GM18873 (cell line): ENCODE measurements at regions not wholly inside any gene's neighbourhood (a gene's known extent, or its start where the extent isn't known, plus 50 kb on each side); places are given as distances from the start of the nearest gene placed in this dataset.
"Not testable (repeated sequence)": the region's sequence is repeated elsewhere in the genome, so short reads cannot be mapped to it uniquely, and the experiment has no call there.

ENCODE experiments used
- ATAC-seq: cut with Tn5 transposase; IDR thresholded peaks from one replicate; pipeline ENCODE4 v1.9.1; 2021; ENCODE audit warnings: mild to moderate bottlenecking, moderate library complexity, moderate number of reproducible peaks; ENCODE audit not compliant: unreplicated experiment, low FRiP score

GRCh38 chr5:34188001-34188822 is 145.2 kb upstream of the C1QTNF3 start:
- ATAC-seq, result not testable (repeated sequence)

GRCh38 chr5:34189246-34189645 is 146.2 kb upstream of the C1QTNF3 start:
- not testable (repeated sequence) for ATAC-seq

- ATAC-seq, result not testable (repeated sequence)
Measured at GRCh38 chr5:34189752-34190411, 146.9 kb upstream of the C1QTNF3 start.

GRCh38 chr5:34190466-34190865 is 147.5 kb upstream of the C1QTNF3 start:
- not testable (repeated sequence) for ATAC-seq

- ATAC-seq, result not testable (repeated sequence)
Measured at GRCh38 chr5:34191279-34191744, 148.3 kb upstream of the C1QTNF3 start.

- not testable (repeated sequence) for ATAC-seq
Measured at GRCh38 chr5:34192064-34192922, 149.3 kb upstream of the C1QTNF3 start.

- not testable (repeated sequence) for ATAC-seq
Measured at GRCh38 chr5:34192923-34193262, 149.9 kb upstream of the C1QTNF3 start.

GRCh38 chr5:34193297-34193696 is 150.3 kb upstream of the C1QTNF3 start:
- not testable (repeated sequence) for ATAC-seq

GRCh38 chr5:34193804-34194203 is 150.8 kb upstream of the C1QTNF3 start:
- not testable (repeated sequence) for ATAC-seq

- not testable (repeated sequence) for ATAC-seq
Measured at GRCh38 chr5:34196091-34196490, 153.1 kb upstream of the C1QTNF3 start.

GRCh38 chr5:34205347-34205746 is 162.3 kb upstream of the C1QTNF3 start:
- ATAC-seq, result not testable (repeated sequence)

GRCh38 chr5:34217386-34217785 is 174.4 kb upstream of the C1QTNF3 start:
- not testable (repeated sequence) for ATAC-seq

GRCh38 chr5:34221329-34222073 is 178.5 kb upstream of the C1QTNF3 start:
- not testable (repeated sequence) for ATAC-seq

- not testable (repeated sequence) for ATAC-seq
Measured at GRCh38 chr5:34223158-34223557, 180.1 kb upstream of the C1QTNF3 start.

GRCh38 chr5:34230402-34230801 is 187.4 kb upstream of the C1QTNF3 start:
- ATAC-seq, result not testable (repeated sequence)

- not testable (repeated sequence) for ATAC-seq
Measured at GRCh38 chr5:34243802-34244201, 200.8 kb upstream of the C1QTNF3 start.

GRCh38 chr5:34244281-34245031 is 201.4 kb upstream of the C1QTNF3 start:
- not testable (repeated sequence) for ATAC-seq

GRCh38 chr5:34245032-34245394 is 202.0 kb upstream of the C1QTNF3 start:
- not testable (repeated sequence) for ATAC-seq

GRCh38 chr5:34245813-34246212 is 202.8 kb upstream of the C1QTNF3 start:
- not testable (repeated sequence) for ATAC-seq
